Dendritic cell treated with granulocyte-macrophage colony-stimulating factor and Interleukin-4, amounts not matched to agents 40 ng/mL and 50 ng/mL, for 4 days (primary cell): ENCODE measurements at regions not wholly inside any gene's neighbourhood (a gene's known extent, or its start where the extent isn't known, plus 50 kb on each side); places are given as distances from the start of the nearest gene placed in this dataset.
"Not testable (repeated sequence)": the region's sequence is repeated elsewhere in the genome, so short reads cannot be mapped to it uniquely, and the experiment has no call there.

Experiments
- H3K27ac Mint-ChIP-seq: one replicate; pipeline ENCODE4 v1.8.0; 2022; ENCODE audit warnings: mild to moderate bottlenecking, mixed read lengths
- H3K27me3 Mint-ChIP-seq: one replicate; pipeline ENCODE4 v1.8.0; 2022; ENCODE audit warnings: mild to moderate bottlenecking, mixed read lengths
- H3K36me3 Mint-ChIP-seq: one replicate; pipeline ENCODE4 v1.8.0; 2022; ENCODE audit warnings: low read depth, mixed read lengths
- H3K4me1 Mint-ChIP-seq: one replicate; pipeline ENCODE4 v1.8.0; 2022; ENCODE audit warnings: low read depth, mixed read lengths
- H3K4me3 Mint-ChIP-seq: one replicate; pipeline ENCODE4 v1.8.0; 2022; ENCODE audit warnings: mild to moderate bottlenecking, moderate library complexity, mixed read lengths
- H3K9me3 Mint-ChIP-seq: one replicate; pipeline ENCODE4 v1.8.0; 2022; ENCODE audit warnings: mixed read lengths
- intact Hi-C: fragments of 100-400 bp; cut with micrococcal nuclease; formaldehyde crosslinking; loops from one replicate; pipeline ENCODE4 v1.15.0; 2022

GRCh38 chr14:106551265-106551664 is 1024.9 kb downstream of the TMEM121 start:
- intact Hi-C loops, result no loop called here
- H3K9me3 Mint-ChIP-seq, result peaks cover 11% of the 10 kb centered on the region
- no peaks in the 10 kb centered on the region for H3K36me3 Mint-ChIP-seq
- H3K4me3 Mint-ChIP-seq, result no peak overlapping the region
- H3K4me1 Mint-ChIP-seq, result no peaks in the 10 kb centered on the region
- peaks cover 2% of the 10 kb centered on the region for H3K27me3 Mint-ChIP-seq
- H3K27ac Mint-ChIP-seq, result no peak overlapping the region

GRCh38 chr14:106556211-106556610 is 1029.8 kb downstream of the TMEM121 start:
- not testable (repeated sequence) for H3K9me3 Mint-ChIP-seq, H3K27me3 Mint-ChIP-seq, H3K4me3 Mint-ChIP-seq, H3K4me1 Mint-ChIP-seq, H3K27ac Mint-ChIP-seq, H3K36me3 Mint-ChIP-seq
- intact Hi-C loops, result loop anchor here (5.0 kb wide), 1 partner anchor 119 kb away; no protein-coding TSS in a partner anchor

- H3K27ac Mint-ChIP-seq, result no peak overlapping the region
- H3K9me3 Mint-ChIP-seq, result peaks cover 4% of the 10 kb centered on the region
- no peaks in the 10 kb centered on the region for H3K36me3 Mint-ChIP-seq
- no peak overlapping the region for H3K4me3 Mint-ChIP-seq
- H3K27me3 Mint-ChIP-seq, result no peaks in the 10 kb centered on the region
- no peaks in the 10 kb centered on the region for H3K4me1 Mint-ChIP-seq
- intact Hi-C loops, result loop anchor here (5.0 kb wide), 1 partner anchor 119 kb away; no protein-coding TSS in a partner anchor
These were observed 1030.4 kb downstream of the TMEM121 start for GRCh38 chr14:106556665-106557289.

GRCh38 chr14:106562451-106562850 is 1036.1 kb downstream of the TMEM121 start:
- no peaks in the 10 kb centered on the region for H3K4me1 Mint-ChIP-seq
- H3K36me3 Mint-ChIP-seq, result no peaks in the 10 kb centered on the region

GRCh38 chr14:106564058-106564643 is 1037.8 kb downstream of the TMEM121 start:
- Mint-ChIP-seq H3K27me3 (peaks cover 10% of the 10 kb centered on the region), H3K4me1 (no peaks in the 10 kb centered on the region), H3K9me3 (no peaks in the 10 kb centered on the region), H3K27ac (no peak overlapping the region), H3K36me3 (no peaks in the 10 kb centered on the region), H3K4me3 (no peak overlapping the region)
- intact Hi-C loops, result no loop called here

More at GRCh38 chr14:106562451-106562850, 1036.1 kb downstream of the TMEM121 start:
- Mint-ChIP-seq H3K27ac (no peak overlapping the region), H3K9me3 (no peaks in the 10 kb centered on the region), H3K27me3 (peaks cover 10% of the 10 kb centered on the region), H3K4me3 (no peak overlapping the region)
- intact Hi-C loops, result no loop called here

GRCh38 chr14:106578481-106578880 is 1052.1 kb downstream of the TMEM121 start:
- H3K9me3 Mint-ChIP-seq, result no peaks in the 10 kb centered on the region
- H3K27me3 Mint-ChIP-seq, result no peaks in the 10 kb centered on the region
- no peak overlapping the region for H3K27ac Mint-ChIP-seq
- no peaks in the 10 kb centered on the region for H3K4me1 Mint-ChIP-seq
- intact Hi-C loops, result no loop called here
- H3K36me3 Mint-ChIP-seq, result no peaks in the 10 kb centered on the region
- H3K4me3 Mint-ChIP-seq, result no peak overlapping the region

GRCh38 chr14:106579084-106579483 is 1052.7 kb downstream of the TMEM121 start:
- H3K27me3 Mint-ChIP-seq, result no peaks in the 10 kb centered on the region
- H3K4me1 Mint-ChIP-seq, result no peaks in the 10 kb centered on the region
- no peak overlapping the region for H3K4me3 Mint-ChIP-seq
- H3K9me3 Mint-ChIP-seq, result no peaks in the 10 kb centered on the region
- no peak overlapping the region for H3K27ac Mint-ChIP-seq
- intact Hi-C loops, result no loop called here
- no peaks in the 10 kb centered on the region for H3K36me3 Mint-ChIP-seq

- Mint-ChIP-seq H3K4me3 (no peak overlapping the region), H3K27me3 (no peaks in the 10 kb centered on the region), H3K4me1 (no peaks in the 10 kb centered on the region), H3K27ac (no peak overlapping the region), H3K9me3 (no peaks in the 10 kb centered on the region), H3K36me3 (no peaks in the 10 kb centered on the region)
- intact Hi-C loops, result no loop called here
These were observed 1059.3 kb downstream of the TMEM121 start for GRCh38 chr14:106585692-106586091.

GRCh38 chr14:106586098-106586704 is 1059.8 kb downstream of the TMEM121 start:
- no peaks in the 10 kb centered on the region for H3K36me3 Mint-ChIP-seq
- no peaks in the 10 kb centered on the region for H3K4me1 Mint-ChIP-seq
- H3K4me3 Mint-ChIP-seq, result no peak overlapping the region
- no peaks in the 10 kb centered on the region for H3K9me3 Mint-ChIP-seq
- H3K27ac Mint-ChIP-seq, result no peak overlapping the region
- no peaks in the 10 kb centered on the region for H3K27me3 Mint-ChIP-seq
- intact Hi-C loops, result no loop called here

- H3K4me1 Mint-ChIP-seq, H3K36me3 Mint-ChIP-seq, H3K4me3 Mint-ChIP-seq, intact Hi-C loops, H3K9me3 Mint-ChIP-seq, H3K27me3 Mint-ChIP-seq, H3K27ac Mint-ChIP-seq: not testable (repeated sequence)
These were observed 1065.2 kb downstream of the TMEM121 start for GRCh38 chr14:106591539-106591938.

- H3K36me3 Mint-ChIP-seq, intact Hi-C loops, H3K4me3 Mint-ChIP-seq, H3K27me3 Mint-ChIP-seq, H3K9me3 Mint-ChIP-seq, H3K27ac Mint-ChIP-seq, H3K4me1 Mint-ChIP-seq: not testable (repeated sequence)
These were observed 1065.9 kb downstream of the TMEM121 start for GRCh38 chr14:106592115-106592852.

GRCh38 chr14:106599209-106599608 is 1072.8 kb downstream of the TMEM121 start:
- H3K9me3 Mint-ChIP-seq, result no peaks in the 10 kb centered on the region
- H3K4me3 Mint-ChIP-seq, result no peak overlapping the region
- no peaks in the 10 kb centered on the region for H3K36me3 Mint-ChIP-seq
- peaks cover 25% of the 10 kb centered on the region for H3K27me3 Mint-ChIP-seq
- no peaks in the 10 kb centered on the region for H3K4me1 Mint-ChIP-seq
- no peak overlapping the region for H3K27ac Mint-ChIP-seq
- intact Hi-C loops, result no loop called here

GRCh38 chr14:106605548-106606448 is 1079.4 kb downstream of the TMEM121 start:
- Mint-ChIP-seq H3K27ac (no peak overlapping the region), H3K27me3 (peaks cover 27% of the 10 kb centered on the region), H3K4me3 (no peak overlapping the region)

More at GRCh38 chr14:106605548-106606448, 1079.4 kb downstream of the TMEM121 start:
- no peaks in the 10 kb centered on the region for H3K9me3 Mint-ChIP-seq
- no peaks in the 10 kb centered on the region for H3K4me1 Mint-ChIP-seq
- intact Hi-C loops, result no loop called here
- H3K36me3 Mint-ChIP-seq, result no peaks in the 10 kb centered on the region
